A204.1 (cell line): ENCODE measurements at regions not wholly inside any gene's neighbourhood (a gene's known extent, or its start where the extent isn't known, plus 50 kb on each side); places are given as distances from the start of the nearest gene placed in this dataset.
A peak's percentile ranks its signal among the peaks of the same experiment; 100 is the strongest.
"Not testable (repeated sequence)": the region's sequence is repeated elsewhere in the genome, so short reads cannot be mapped to it uniquely, and the experiment has no call there.

ENCODE experiments used
- FAIRE-seq: peaks from 2 replicates; lab custom pipeline; 2012; peaks lifted over from hg19 to GRCh38; lab: Jason Lieb, UNC

GRCh38 chr13:62151724-62152123 lies 736.1 kb upstream of the PCDH20 start:
- FAIRE-seq = not testable (repeated sequence)

DNA sequence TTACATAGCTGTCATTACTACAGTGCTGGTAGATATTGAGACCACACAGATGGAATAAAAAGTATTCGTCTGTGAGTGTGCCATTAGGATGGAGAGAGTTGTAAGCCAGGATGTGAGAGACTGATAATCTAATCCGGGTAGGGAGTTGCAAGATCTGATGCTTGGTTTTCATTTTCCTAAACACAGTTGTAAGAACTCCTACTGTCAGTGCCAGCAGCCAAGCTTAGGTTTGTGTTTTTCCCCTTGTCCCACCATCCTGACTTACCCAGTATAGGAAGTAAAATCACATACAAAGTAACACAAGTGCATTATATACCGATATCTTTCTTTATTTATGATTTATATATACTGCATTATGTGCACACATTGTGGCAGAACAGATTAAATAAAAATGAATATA lies 726.4 kb upstream of the PCDH20 start:
- no peak for FAIRE-seq

- no peak for FAIRE-seq
Measured at GRCh38 chr13:62139597-62139996, 723.9 kb upstream of the PCDH20 start.

GRCh38 chr13:62137629-62138405 lies 722.2 kb upstream of the PCDH20 start:
- no peak for FAIRE-seq

- FAIRE-seq = no peak
Measured at GRCh38 chr13:62131604-62132003, 716.0 kb upstream of the PCDH20 start.

DNA sequence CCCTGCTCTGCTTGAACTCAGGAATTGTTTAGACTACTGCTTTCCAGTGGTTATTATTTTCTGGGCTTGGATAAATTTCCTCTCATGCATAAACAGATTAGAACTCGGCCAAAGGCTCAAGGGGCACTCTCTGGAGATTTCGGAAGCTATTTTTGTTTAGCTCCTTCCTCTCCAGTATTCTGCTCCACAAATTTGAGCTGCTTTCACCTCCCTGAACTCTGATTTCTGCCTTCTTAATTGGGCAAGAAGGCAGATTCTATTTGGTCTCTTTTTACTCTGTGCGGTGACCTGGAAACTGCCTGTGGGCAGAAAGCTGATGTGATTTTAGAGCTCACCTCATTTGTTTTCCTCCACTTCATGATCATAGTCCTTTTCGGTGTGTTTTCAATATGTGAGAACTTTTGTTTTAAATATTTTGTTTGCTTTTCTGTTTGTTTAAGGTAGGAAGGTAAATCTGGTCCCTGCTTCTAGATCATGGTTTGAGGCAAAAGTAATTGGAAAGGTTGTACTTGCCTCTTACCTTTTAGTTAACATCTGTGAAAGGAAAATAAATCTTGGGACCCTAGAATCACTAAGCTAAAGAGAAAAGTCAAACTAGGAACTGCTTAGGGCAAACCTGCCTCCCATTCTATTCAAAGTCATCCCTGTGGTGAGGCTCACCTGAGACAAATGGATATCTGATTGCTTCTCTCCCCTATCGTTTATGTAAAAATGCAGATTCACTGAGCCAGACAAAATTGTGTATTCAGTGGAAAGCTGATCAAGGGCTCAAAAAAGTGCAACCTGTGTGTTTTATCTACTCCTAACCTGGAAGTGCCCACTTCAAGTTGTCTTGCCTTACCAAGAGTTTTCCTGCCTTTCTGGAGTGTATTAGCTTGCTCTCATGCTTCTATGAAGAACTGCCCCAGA lies 714.7 kb upstream of the PCDH20 start:
- FAIRE-seq = no peak

- no peak for FAIRE-seq
Measured at GRCh38 chr13:62129000-62129551, 713.4 kb upstream of the PCDH20 start.

GRCh38 chr13:62126400-62126799 lies 710.8 kb upstream of the PCDH20 start:
- FAIRE-seq = peak; percentile 46

DNA sequence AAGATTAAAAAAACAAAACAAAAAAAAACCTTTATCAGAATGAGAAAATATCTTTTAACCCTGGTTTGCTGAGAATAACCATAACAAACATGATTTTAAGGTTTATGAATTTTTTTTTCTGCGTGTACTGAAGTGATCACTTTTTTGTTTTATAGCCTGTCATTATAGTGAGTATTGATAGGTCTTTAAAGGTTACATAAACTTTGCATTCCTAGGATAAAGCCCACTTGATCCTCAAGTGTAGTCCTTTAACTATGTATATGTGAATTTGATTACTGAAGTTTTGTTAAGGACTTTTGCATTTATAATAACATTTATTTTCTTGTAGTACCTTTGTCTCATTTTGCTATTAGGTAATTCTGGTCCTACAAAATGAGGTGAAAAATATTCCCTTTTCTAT lies 709.8 kb upstream of the PCDH20 start:
- no peak for FAIRE-seq

DNA sequence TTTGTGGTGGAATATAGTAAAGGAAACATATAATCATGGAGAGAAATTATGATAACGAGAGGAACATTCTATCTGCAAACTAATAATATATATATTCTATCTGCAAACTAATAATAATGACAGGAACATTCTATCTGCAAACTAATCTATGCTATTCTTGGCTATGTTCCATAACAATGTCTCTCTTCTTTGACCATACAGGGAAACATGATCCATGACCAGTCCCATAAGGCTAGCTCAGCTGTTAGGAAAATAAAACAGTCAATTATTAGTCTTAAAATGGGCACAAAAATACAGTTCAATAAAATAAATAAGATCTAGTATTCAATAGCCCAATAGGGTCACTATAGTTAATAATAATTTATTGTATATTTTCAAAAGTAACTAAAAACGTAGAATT lies 707.8 kb upstream of the PCDH20 start:
- FAIRE-seq = no peak

DNA sequence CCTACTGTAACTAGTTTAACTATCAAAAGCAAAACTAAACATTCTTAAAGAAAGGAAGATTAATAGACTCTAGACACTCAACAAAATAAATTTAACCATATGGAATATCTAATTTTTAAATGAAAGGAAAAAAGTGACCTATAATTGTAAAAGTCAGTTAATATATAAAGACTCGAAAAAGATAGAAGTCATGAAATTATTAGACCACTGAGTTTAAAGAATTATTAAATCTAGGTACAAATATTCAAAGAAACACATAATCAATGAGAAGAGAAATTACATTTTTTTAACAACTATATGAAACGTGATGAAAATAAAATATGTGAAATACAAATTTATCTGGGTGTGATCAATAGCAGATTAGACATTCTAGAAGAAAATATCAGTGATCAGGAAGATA lies 706.8 kb upstream of the PCDH20 start:
- peak; percentile 53 for FAIRE-seq

GRCh38 chr13:62119739-62120700 lies 704.4 kb upstream of the PCDH20 start:
- FAIRE-seq = peak; percentile 98

DNA sequence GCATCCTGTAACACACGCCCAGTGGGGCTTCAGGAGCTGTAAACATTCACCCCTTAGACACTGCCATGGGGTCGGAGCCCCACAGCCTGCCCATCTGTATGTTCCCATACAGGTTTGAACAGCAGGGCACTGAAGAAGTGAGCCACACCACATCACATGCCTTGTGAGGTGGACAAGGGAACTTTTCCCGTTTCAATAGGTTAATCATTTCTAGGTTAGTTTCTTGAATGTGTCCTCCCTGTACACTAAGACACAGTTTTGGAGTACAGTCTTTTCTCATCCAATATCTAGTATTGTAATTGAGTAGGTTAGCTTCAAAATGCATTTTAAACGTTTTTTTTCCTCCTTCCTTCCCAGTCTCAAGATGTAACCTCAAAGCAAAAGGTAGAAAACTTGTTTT lies 700.2 kb upstream of the PCDH20 start:
- no peak for FAIRE-seq

GRCh38 chr13:62113179-62113578 lies 697.5 kb upstream of the PCDH20 start:
- FAIRE-seq = no peak

- FAIRE-seq = no peak
Measured at GRCh38 chr13:62110079-62110478, 694.4 kb upstream of the PCDH20 start.

- not testable (repeated sequence) for FAIRE-seq
Measured at GRCh38 chr13:62104136-62104535, 688.5 kb upstream of the PCDH20 start.

GRCh38 chr13:62096652-62097051 lies 681.0 kb upstream of the PCDH20 start:
- FAIRE-seq = no peak

GRCh38 chr13:62094932-62095331 lies 679.3 kb upstream of the PCDH20 start:
- FAIRE-seq = no peak

- no peak for FAIRE-seq
Measured at GRCh38 chr13:62093984-62094780, 678.5 kb upstream of the PCDH20 start.

DNA sequence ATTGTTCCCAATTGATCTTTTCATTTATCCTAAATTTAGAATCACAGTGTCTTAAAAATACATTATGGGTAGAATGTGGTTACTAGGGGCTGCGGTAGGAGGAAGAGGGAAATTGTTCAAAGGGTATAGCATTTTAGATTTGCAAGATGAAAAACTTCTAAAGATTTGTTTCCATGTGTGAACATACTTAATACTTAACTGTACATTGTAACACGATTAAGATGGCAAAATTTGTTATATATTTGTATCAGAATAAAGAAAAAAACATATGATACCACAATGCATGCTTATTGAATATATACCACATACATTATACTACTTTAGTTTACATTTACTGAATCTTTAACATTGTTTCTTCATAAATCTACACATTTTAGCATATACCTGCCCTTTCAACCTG lies 677.3 kb upstream of the PCDH20 start:
- no peak for FAIRE-seq

- FAIRE-seq = no peak
Measured at GRCh38 chr13:62092536-62092935, 676.9 kb upstream of the PCDH20 start.
